ENCODE measurements at regions not wholly inside any gene's neighbourhood (a gene's known extent, or its start where the extent isn't known, plus 50 kb on each side); places are given as distances from the start of the nearest gene placed in this dataset.

DNA sequence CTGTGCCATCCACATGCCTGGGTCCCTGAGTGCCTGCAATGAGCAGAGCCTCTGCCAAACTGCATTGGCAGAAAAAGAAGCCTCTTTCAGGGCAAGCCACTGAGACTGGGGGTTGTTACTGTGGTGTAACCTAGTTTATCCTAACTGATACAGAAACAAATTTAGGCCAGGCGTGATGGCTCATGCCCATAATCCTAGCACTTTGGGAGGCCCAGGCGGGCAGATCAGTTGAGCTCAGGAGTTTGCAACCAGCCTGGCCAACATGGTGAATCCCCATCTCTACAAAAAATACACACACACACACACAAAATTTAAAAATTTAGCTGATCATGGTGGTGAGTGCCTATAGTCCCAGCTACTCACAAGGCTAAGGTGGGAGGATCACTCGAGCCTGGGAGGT lies 221.6 kb downstream of the TBC1D2B start:
- DNase-seq (ENCODE audit: low spot score) (no peak), ATAC-seq (ENCODE audit: low FRiP score) (no peak)
- TF ChIP-seq, protein P1, sequence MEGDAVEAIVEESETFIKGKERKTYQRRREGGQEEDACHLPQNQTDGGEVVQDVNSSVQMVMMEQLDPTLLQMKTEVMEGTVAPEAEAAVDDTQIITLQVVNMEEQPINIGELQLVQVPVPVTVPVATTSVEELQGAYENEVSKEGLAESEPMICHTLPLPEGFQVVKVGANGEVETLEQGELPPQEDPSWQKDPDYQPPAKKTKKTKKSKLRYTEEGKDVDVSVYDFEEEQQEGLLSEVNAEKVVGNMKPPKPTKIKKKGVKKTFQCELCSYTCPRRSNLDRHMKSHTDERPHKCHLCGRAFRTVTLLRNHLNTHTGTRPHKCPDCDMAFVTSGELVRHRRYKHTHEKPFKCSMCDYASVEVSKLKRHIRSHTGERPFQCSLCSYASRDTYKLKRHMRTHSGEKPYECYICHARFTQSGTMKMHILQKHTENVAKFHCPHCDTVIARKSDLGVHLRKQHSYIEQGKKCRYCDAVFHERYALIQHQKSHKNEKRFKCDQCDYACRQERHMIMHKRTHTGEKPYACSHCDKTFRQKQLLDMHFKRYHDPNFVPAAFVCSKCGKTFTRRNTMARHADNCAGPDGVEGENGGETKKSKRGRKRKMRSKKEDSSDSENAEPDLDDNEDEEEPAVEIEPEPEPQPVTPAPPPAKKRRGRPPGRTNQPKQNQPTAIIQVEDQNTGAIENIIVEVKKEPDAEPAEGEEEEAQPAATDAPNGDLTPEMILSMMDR (IDR thresholded peaks at IDR 0.05) = no peak

DNA sequence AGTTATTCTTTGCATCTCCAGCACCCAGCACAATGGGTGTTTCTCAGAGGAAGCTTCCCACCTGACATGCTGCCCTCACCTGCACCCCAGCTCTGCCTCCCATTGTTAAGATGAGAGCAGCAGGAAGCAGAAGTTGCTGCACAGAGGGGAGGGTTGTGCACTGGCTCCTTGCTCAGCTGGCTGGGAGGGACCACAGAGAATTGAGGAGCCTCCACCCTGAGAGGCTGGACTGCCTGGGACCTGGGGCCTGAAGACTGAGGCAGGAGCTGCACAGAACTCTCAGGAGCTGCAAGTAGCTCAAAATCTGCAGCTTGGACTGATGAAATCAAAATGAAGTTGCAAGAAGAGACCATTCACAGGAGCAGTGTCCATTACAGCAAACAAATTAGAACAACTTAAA lies 222.3 kb upstream of the LINGO1 start:
- TF ChIP-seq, protein P1 (IDR thresholded peaks at IDR 0.05) = no peak
- ATAC-seq (ENCODE audit: low FRiP score) (no peak), DNase-seq (ENCODE audit: low spot score) (no peak)

DNA sequence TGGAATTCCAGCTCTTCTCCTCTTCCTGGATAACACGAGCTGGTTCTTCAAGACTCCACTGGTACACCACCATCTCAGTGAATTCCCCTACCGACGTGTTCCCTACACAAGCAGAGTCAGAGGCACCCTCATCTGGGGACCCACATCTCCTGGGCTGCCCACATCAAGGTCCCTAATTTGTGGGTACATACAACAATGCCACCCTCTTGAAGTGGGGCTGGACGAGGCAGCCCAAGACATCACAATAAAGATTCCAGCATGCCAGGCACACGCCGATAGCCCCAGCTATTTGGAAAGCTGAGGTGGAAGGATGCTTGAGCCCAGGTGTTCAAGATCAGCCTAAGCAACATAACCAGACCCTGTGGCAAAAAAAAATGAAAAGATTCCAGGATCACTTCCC lies 221.2 kb upstream of the LINGO1 start:
- TF ChIP-seq, protein P1 (IDR thresholded peaks at IDR 0.05) = no peak
- DNase-seq (ENCODE audit: low spot score) = no peak
- no peak for ATAC-seq (ENCODE audit: low FRiP score)

DNA sequence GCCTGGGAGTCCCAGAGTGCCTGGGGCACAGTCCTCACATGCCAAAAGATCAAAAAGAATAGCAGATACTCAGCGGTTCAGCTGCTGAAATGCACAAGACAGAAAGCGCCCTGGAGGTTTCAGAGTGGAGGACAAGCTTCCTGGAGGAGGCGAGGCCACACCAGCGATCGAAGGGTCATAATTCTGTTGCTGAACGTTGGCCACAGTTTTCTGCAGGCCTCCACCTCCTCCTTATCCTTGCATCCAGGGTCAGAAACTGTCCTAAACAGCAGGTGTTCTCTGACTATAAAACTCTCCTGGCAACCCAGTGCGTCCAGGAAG lies 220.3 kb upstream of the LINGO1 start:
- TF ChIP-seq, protein P1 (IDR thresholded peaks at IDR 0.05) = no peak
- DNase-seq (ENCODE audit: low spot score) (no peak), ATAC-seq (ENCODE audit: low FRiP score) (no peak)

DNA sequence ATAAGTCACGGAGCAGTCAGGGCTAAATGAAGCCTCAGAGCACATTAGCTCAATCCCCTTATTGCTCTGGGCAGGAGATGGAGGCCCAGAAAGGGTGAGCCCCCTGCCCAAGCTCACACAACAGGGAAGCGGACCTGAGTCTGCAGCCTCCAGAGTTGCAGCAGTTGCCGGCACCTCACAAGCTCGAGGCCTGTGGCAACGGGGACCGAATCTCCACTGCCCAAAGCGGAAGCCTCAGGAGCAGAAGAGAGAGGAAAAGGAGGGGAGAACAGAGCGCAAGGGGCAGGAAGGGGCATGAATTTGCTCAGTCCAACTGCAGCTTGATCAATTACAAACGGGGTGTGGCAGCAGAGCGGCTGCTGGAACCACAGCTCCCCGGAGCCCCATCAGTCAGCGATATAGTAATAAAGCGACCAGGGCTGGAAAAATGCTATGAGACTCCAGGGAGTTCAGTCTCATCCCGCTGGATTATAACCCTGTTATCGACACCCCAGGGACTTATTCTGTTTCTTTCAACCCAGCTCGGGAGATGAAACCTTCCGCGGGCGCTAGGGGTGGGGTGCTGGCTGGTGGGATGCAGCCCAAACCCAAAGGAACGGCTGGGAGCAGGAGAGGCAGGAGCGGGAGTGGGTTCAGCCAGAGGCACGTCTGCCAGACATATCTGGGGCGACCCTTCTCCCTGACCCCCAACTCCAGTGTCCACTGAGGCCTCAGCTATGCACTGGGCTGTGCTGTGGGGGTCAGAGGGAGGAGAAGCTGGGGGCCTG lies 219.7 kb upstream of the LINGO1 start:
- ATAC-seq (ENCODE audit: low FRiP score) (no peak), DNase-seq (ENCODE audit: low spot score) (no peak)
- TF ChIP-seq, protein P1 (IDR thresholded peaks at IDR 0.05) = no peak

DNA sequence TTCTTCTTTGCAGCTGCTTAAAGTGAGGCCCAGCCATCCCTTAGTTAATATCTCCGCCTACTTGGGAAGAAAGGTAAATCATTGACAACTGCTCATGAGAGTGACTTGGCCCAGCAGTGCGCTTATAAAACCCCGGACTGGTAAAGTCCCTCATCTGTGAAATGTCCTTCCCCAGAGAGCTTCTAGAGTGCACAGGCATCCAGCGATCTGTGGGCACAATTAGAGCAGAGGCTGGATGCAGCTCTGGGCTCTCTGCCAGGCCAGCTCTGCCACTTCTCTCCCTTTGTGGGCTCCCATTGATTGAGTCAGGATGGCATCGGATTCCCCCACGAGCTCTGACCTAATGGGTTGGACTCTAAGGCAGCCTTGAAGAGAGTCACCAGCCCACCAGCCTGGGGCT lies 219.0 kb upstream of the LINGO1 start:
- DNase-seq (ENCODE audit: low spot score) (no peak), ATAC-seq (ENCODE audit: low FRiP score) (no peak)
- TF ChIP-seq, protein P1 (IDR thresholded peaks at IDR 0.05) = no peak

DNA sequence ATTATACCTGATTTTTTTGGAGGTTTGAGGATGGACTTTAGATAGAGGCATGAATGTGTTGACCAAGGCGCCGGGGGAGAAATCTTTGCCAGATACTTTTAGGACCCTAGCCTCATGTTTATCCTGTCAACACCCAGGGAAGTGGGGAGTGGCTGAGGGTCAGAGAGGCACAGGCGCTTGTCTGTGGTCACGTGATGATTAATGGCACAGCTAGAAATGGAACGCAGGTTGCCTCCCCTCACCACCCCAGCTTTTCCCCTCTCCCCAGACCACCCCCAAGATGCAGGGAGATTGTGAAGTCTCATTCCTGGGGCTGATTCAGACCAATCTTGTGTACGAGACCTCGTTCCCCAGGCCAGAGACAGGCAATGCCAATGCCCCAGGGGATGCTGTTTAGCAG lies 218.4 kb upstream of the LINGO1 start:
- TF ChIP-seq, protein P1 (IDR thresholded peaks at IDR 0.05) = no peak
- DNase-seq (ENCODE audit: low spot score) (no peak), ATAC-seq (ENCODE audit: low FRiP score) (no peak)
